Mammary epithelial cell (primary cell): ENCODE measurements at regions not wholly inside any gene's neighbourhood (a gene's known extent, or its start where the extent isn't known, plus 50 kb on each side); places are given as distances from the start of the nearest gene placed in this dataset.

Source experiments
- CTCF ChIP-seq, 2 donors: IDR thresholded peaks in 1 of 2; conservative IDR thresholded peaks in 1 of 2; 2 replicates each; pipeline ENCODE4 v1.5.1; 2011 to 2012; ENCODE audit warnings: inconsistent platforms in 2 of 2, low read length in 2 of 2, mild to moderate bottlenecking in 2 of 2, control low read depth in 1 of 2, low read depth in 1 of 2; ENCODE audit not compliant: insufficient read depth in 1 of 2; ENCODE audit errors: extremely low read depth in 1 of 2
- EZH2 ChIP-seq: IDR thresholded peaks from 2 replicates; pipeline ENCODE4 v1.6.1; 2012; ENCODE audit warnings: low read length, inconsistent platforms, borderline replicate concordance

- TF ChIP-seq CTCF (conservative IDR thresholded peaks at IDR 0.05 in 1 of 2, IDR thresholded peaks at IDR 0.05 in 1 of 2; ENCODE audit: extremely low read depth in 1 of 2, insufficient read depth in 1 of 2, low read depth in 1 of 2, low read length in 2 of 2), result no peak
- TF ChIP-seq EZH2, result no peak
Observed at GRCh38 chr1:181180407-181181031, 92.0 kb downstream of the IER5 start.
